ENCODE measurements at regions not wholly inside any gene's neighbourhood (a gene's known extent, or its start where the extent isn't known, plus 50 kb on each side); places are given as distances from the start of the nearest gene placed in this dataset.
A peak's percentile ranks its signal among the peaks of the same experiment; 100 is the strongest.

DNA sequence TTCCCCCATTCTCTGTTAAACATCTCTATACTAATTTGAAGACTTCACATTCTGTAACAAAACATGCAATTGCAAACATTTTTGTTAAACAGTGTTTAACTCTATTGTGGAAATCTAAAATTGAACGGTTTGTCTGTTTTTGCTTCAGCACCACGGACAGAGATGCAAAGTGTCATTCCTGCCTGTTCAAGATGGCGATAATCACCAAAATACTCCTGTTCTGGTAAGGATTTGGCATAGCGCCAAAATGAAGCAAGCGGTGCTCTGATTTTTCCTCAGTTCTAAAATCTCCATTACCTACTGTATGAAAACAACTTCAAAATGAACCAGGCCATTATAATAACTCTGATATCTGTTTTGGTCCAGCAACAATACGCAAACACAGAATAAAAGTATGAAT is 129.7 kb upstream of the TUSC7 start:
- H3K36me3 ChIP-seq (ENCODE audit: control insufficient read depth, insufficient read depth, low read length) = no peaks in the 10 kb centered on the region
- H3K79me1 ChIP-seq (ENCODE audit: low read depth in 1 of 2, low read length in 2 of 2) = no peaks in the 10 kb centered on the region
- H2BK15ac ChIP-seq (ENCODE audit: low read depth, low read length) = no peak overlapping the region
- no TSS peak for BruUV-seq (replicated peaks)
- in situ Hi-C loops (cut with MboI; ENCODE audit: low sequenced_read_pairs) = no loop called here
- H3K9me1 ChIP-seq (ENCODE audit: insufficient read depth, low read length) = no peaks in the 10 kb centered on the region
- no CpG with 5 or more reads among the region's 6 CpGs for WGBS, 2 experiments (ENCODE audit: extremely low coverage in 2 of 2, insufficient read length in 1 of 2)
- no peak overlapping the region for H2BK20ac ChIP-seq (ENCODE audit: low read depth, low read length)
- H3K9ac ChIP-seq (ENCODE audit: low read depth, low read length) = no peak overlapping the region
- H3K18ac ChIP-seq (ENCODE audit: low read depth, low read length) = no peak overlapping the region
- no peak overlapping the region for H4K5ac ChIP-seq (ENCODE audit: low read depth, low read length)
- H3K14ac ChIP-seq (replicated peaks; ENCODE audit: low read depth, low read length) = no peak overlapping the region
- H3K4me3 ChIP-seq (ENCODE audit: insufficient read depth, low read depth, low read length) = no peak overlapping the region
- dilution Hi-C loops (cut with HindIII; ENCODE audit: low sequenced_read_pairs, unreplicated experiment) = no loop called here
- no peak overlapping the region for H4K91ac ChIP-seq (ENCODE audit: insufficient read depth, low read depth, low read length)
- ChIA-PET POLR2A (ENCODE audit: unreplicated experiment) (no interaction called here), CTCF (no interaction called here)
- no peak overlapping the region for H3K23ac ChIP-seq (ENCODE audit: low read depth, low read length)
- no peak overlapping the region for H2BK120ac ChIP-seq (ENCODE audit: low read depth, low read length)
- intact Hi-C loops (cut with micrococcal nuclease) = no loop called here
- H4K20me1 ChIP-seq (ENCODE audit: insufficient read depth, low read length) = no peaks in the 10 kb centered on the region
- peak; percentile 20 for DNase-seq
- no peak overlapping the region for H2AK5ac ChIP-seq (ENCODE audit: low read depth, low read length)
- H3K56ac ChIP-seq (ENCODE audit: extremely low read depth, insufficient read depth, low read length) = no peak overlapping the region
- TF ChIP-seq, protein P1, sequence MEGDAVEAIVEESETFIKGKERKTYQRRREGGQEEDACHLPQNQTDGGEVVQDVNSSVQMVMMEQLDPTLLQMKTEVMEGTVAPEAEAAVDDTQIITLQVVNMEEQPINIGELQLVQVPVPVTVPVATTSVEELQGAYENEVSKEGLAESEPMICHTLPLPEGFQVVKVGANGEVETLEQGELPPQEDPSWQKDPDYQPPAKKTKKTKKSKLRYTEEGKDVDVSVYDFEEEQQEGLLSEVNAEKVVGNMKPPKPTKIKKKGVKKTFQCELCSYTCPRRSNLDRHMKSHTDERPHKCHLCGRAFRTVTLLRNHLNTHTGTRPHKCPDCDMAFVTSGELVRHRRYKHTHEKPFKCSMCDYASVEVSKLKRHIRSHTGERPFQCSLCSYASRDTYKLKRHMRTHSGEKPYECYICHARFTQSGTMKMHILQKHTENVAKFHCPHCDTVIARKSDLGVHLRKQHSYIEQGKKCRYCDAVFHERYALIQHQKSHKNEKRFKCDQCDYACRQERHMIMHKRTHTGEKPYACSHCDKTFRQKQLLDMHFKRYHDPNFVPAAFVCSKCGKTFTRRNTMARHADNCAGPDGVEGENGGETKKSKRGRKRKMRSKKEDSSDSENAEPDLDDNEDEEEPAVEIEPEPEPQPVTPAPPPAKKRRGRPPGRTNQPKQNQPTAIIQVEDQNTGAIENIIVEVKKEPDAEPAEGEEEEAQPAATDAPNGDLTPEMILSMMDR (conservative IDR thresholded peaks at IDR 0.05; ENCODE audit: low read depth, low read length) = no peak
- TF ChIP-seq RFX5 (IDR thresholded peaks at IDR 0.05; ENCODE audit: low read depth, low read length) (no peak), BHLHE40 (IDR thresholded peaks at IDR 0.05; ENCODE audit: low read depth, low read length) (no peak), SMC3 (IDR thresholded peaks at IDR 0.05; ENCODE audit: low read depth, low read length) (no peak), RAD21 (IDR thresholded peaks at IDR 0.05; ENCODE audit: low read length) (no peak), CHD1 (IDR thresholded peaks at IDR 0.05; ENCODE audit: low read depth, low read length) (no peak), MAZ (IDR thresholded peaks at IDR 0.05; ENCODE audit: borderline replicate concordance, low read depth, low read length) (no peak), MAFK (IDR thresholded peaks at IDR 0.05; ENCODE audit: low read depth, low read length) (no peak), RCOR1 (IDR thresholded peaks at IDR 0.05; ENCODE audit: insufficient replicate concordance, low read length) (no peak), FOS (IDR thresholded peaks at IDR 0.05; ENCODE audit: low read depth, low read length) (no peak), NFE2L2 (IDR thresholded peaks at IDR 0.05; ENCODE audit: low read depth, low read length) (no peak), POLR2A (IDR thresholded peaks at IDR 0.05; ENCODE audit: low read depth, low read length) (no peak), MXI1 (IDR thresholded peaks at IDR 0.05; ENCODE audit: borderline replicate concordance, low read depth, low read length) (no peak), CEBPB (IDR thresholded peaks at IDR 0.05; ENCODE audit: low read depth, low read length) (no peak)
- TF ChIP-seq, protein P2, sequence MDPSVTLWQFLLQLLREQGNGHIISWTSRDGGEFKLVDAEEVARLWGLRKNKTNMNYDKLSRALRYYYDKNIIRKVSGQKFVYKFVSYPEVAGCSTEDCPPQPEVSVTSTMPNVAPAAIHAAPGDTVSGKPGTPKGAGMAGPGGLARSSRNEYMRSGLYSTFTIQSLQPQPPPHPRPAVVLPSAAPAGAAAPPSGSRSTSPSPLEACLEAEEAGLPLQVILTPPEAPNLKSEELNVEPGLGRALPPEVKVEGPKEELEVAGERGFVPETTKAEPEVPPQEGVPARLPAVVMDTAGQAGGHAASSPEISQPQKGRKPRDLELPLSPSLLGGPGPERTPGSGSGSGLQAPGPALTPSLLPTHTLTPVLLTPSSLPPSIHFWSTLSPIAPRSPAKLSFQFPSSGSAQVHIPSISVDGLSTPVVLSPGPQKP (IDR thresholded peaks at IDR 0.05; ENCODE audit: borderline replicate concordance, low read depth, low read length) = no peak
- TF ChIP-seq, protein P3, sequence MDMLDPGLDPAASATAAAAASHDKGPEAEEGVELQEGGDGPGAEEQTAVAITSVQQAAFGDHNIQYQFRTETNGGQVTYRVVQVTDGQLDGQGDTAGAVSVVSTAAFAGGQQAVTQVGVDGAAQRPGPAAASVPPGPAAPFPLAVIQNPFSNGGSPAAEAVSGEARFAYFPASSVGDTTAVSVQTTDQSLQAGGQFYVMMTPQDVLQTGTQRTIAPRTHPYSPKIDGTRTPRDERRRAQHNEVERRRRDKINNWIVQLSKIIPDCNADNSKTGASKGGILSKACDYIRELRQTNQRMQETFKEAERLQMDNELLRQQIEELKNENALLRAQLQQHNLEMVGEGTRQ (IDR thresholded peaks at IDR 0.05; ENCODE audit: low read depth, low read length) = no peak
- no peaks in the 10 kb centered on the region for H3K27me3 ChIP-seq (ENCODE audit: control insufficient read depth, insufficient read depth, low read length)
- no peaks in the 10 kb centered on the region for H3K9me3 ChIP-seq (ENCODE audit: control insufficient read depth, insufficient read depth, low read length)
- H3K4me1 ChIP-seq (ENCODE audit: control insufficient read depth, insufficient read depth, low read length) = no peaks in the 10 kb centered on the region
- no peak overlapping the region for H3K4ac ChIP-seq (ENCODE audit: low read depth, low read length)
- ATAC-seq (ENCODE audit: low read depth) = no peak
- H2AFZ ChIP-seq (replicated peaks; ENCODE audit: low read length, poor library complexity) = no peak overlapping the region
- no peak overlapping the region for H4K8ac ChIP-seq (ENCODE audit: low read depth in 2 of 2, low read length in 2 of 2)
- H3K27ac ChIP-seq (ENCODE audit: insufficient read depth, low read length) = no peak overlapping the region
- no peak overlapping the region for H3K4me2 ChIP-seq (ENCODE audit: low read depth, low read length)
- H2AK9ac ChIP-seq (replicated peaks; ENCODE audit: low read depth, low read length, poor library complexity) = no peak overlapping the region
- H2BK5ac ChIP-seq (ENCODE audit: low read depth, low read length, poor library complexity, severe bottlenecking) = no peak overlapping the region
